IPS-15b (cell line): ENCODE measurements at regions not wholly inside any gene's neighbourhood (a gene's known extent, or its start where the extent isn't known, plus 50 kb on each side); places are given as distances from the start of the nearest gene placed in this dataset.

ENCODE experiments used
- H3K27me3 ChIP-seq: one replicate; pipeline ENCODE4 v1.6.1; 2013; ENCODE audit warnings: low read length; ENCODE audit not compliant: control insufficient read depth, insufficient read depth
- H3K36me3 ChIP-seq: one replicate; pipeline ENCODE4 v1.6.1; 2013; ENCODE audit warnings: low read length; ENCODE audit not compliant: control insufficient read depth, insufficient read depth
- H3K4me1 ChIP-seq: one replicate; pipeline ENCODE4 v1.6.1; 2013; ENCODE audit warnings: mild to moderate bottlenecking, low read length; ENCODE audit not compliant: control insufficient read depth, insufficient read depth
- H3K4me3 ChIP-seq: one replicate; pipeline ENCODE4 v1.5.1; 2013; ENCODE audit warnings: low read depth, low read length
- H3K9ac ChIP-seq: one replicate; pipeline ENCODE4 v1.6.1; 2013; ENCODE audit warnings: low read depth, mild to moderate bottlenecking, low read length
- H3K9me3 ChIP-seq: one replicate; pipeline ENCODE4 v1.6.1; 2013; ENCODE audit warnings: mild to moderate bottlenecking, low read length; ENCODE audit not compliant: control insufficient read depth, insufficient read depth

GRCh38 chr1:244967159-244967558 is 102.8 kb upstream of the HNRNPU start:
- Histone ChIP-seq H3K4me3 (no peak overlapping the region), H3K9ac (no peak overlapping the region), H3K27me3 (no peaks in the 10 kb centered on the region), H3K4me1 (peaks cover 6% of the 10 kb centered on the region), H3K9me3 (no peaks in the 10 kb centered on the region), H3K36me3 (no peaks in the 10 kb centered on the region)

GRCh38 chr1:244965185-244966030 is 101.1 kb upstream of the HNRNPU start:
- H3K36me3 ChIP-seq = no peaks in the 10 kb centered on the region
- no peak overlapping the region for H3K9ac ChIP-seq
- peaks cover 4% of the 10 kb centered on the region for H3K4me1 ChIP-seq
- no peaks in the 10 kb centered on the region for H3K27me3 ChIP-seq
- H3K9me3 ChIP-seq = no peaks in the 10 kb centered on the region
- no peak overlapping the region for H3K4me3 ChIP-seq

- H3K36me3 ChIP-seq = no peaks in the 10 kb centered on the region
- no peaks in the 10 kb centered on the region for H3K9me3 ChIP-seq
- no peaks in the 10 kb centered on the region for H3K27me3 ChIP-seq
- H3K4me1 ChIP-seq = peaks cover 4% of the 10 kb centered on the region
- no peak overlapping the region for H3K9ac ChIP-seq
- no peak overlapping the region for H3K4me3 ChIP-seq
These were observed 100.0 kb upstream of the HNRNPU start for GRCh38 chr1:244964112-244964971.

- Histone ChIP-seq H3K4me3 (no peak overlapping the region), H3K4me1 (no peaks in the 10 kb centered on the region), H3K27me3 (no peaks in the 10 kb centered on the region), H3K9me3 (no peaks in the 10 kb centered on the region), H3K9ac (no peak overlapping the region), H3K36me3 (no peaks in the 10 kb centered on the region)
These were observed 99.0 kb upstream of the HNRNPU start for GRCh38 chr1:244963231-244963826.

- no peaks in the 10 kb centered on the region for H3K36me3 ChIP-seq
- H3K9ac ChIP-seq = no peak overlapping the region
- no peaks in the 10 kb centered on the region for H3K27me3 ChIP-seq
- no peak overlapping the region for H3K4me3 ChIP-seq
- H3K9me3 ChIP-seq = no peaks in the 10 kb centered on the region
- no peaks in the 10 kb centered on the region for H3K4me1 ChIP-seq
These were observed 97.8 kb upstream of the HNRNPU start for GRCh38 chr1:244962130-244962529.

GRCh38 chr1:244960904-244961303 is 96.6 kb upstream of the HNRNPU start:
- H3K4me3 ChIP-seq = no peak overlapping the region
- no peaks in the 10 kb centered on the region for H3K27me3 ChIP-seq
- H3K9ac ChIP-seq = no peak overlapping the region
- H3K9me3 ChIP-seq = no peaks in the 10 kb centered on the region
- no peaks in the 10 kb centered on the region for H3K36me3 ChIP-seq
- H3K4me1 ChIP-seq = no peaks in the 10 kb centered on the region

GRCh38 chr1:244958593-244958992 is 94.2 kb upstream of the HNRNPU start:
- H3K4me3 ChIP-seq = no peak overlapping the region

GRCh38 chr1:244957525-244957924 is 93.2 kb upstream of the HNRNPU start:
- no peak overlapping the region for H3K9ac ChIP-seq
- no peaks in the 10 kb centered on the region for H3K36me3 ChIP-seq
- H3K4me1 ChIP-seq = no peaks in the 10 kb centered on the region
- H3K4me3 ChIP-seq = no peak overlapping the region
- no peaks in the 10 kb centered on the region for H3K9me3 ChIP-seq
- H3K27me3 ChIP-seq = no peaks in the 10 kb centered on the region

More at GRCh38 chr1:244958593-244958992, 94.2 kb upstream of the HNRNPU start:
- H3K36me3 ChIP-seq = no peaks in the 10 kb centered on the region
- H3K9ac ChIP-seq = no peak overlapping the region
- no peaks in the 10 kb centered on the region for H3K27me3 ChIP-seq
- no peaks in the 10 kb centered on the region for H3K4me1 ChIP-seq
- H3K9me3 ChIP-seq = no peaks in the 10 kb centered on the region

GRCh38 chr1:244957122-244957521 is 92.8 kb upstream of the HNRNPU start:
- no peaks in the 10 kb centered on the region for H3K4me1 ChIP-seq
- H3K4me3 ChIP-seq = no peak overlapping the region
- H3K27me3 ChIP-seq = no peaks in the 10 kb centered on the region
- no peaks in the 10 kb centered on the region for H3K36me3 ChIP-seq
- H3K9me3 ChIP-seq = no peaks in the 10 kb centered on the region
- no peak overlapping the region for H3K9ac ChIP-seq

- H3K4me1 ChIP-seq = no peaks in the 10 kb centered on the region
- H3K9ac ChIP-seq = no peak overlapping the region
- H3K4me3 ChIP-seq = no peak overlapping the region
- H3K9me3 ChIP-seq = no peaks in the 10 kb centered on the region
- H3K36me3 ChIP-seq = no peaks in the 10 kb centered on the region
- H3K27me3 ChIP-seq = no peaks in the 10 kb centered on the region
These were observed 91.3 kb upstream of the HNRNPU start for GRCh38 chr1:244955661-244956060.

- Histone ChIP-seq H3K4me1 (no peaks in the 10 kb centered on the region), H3K9me3 (no peaks in the 10 kb centered on the region), H3K4me3 (no peak overlapping the region), H3K36me3 (no peaks in the 10 kb centered on the region), H3K27me3 (no peaks in the 10 kb centered on the region), H3K9ac (no peak overlapping the region)
These were observed 90.0 kb upstream of the HNRNPU start for GRCh38 chr1:244954359-244954758.
